ENCODE measurements at regions not wholly inside any gene's neighbourhood (a gene's known extent, or its start where the extent isn't known, plus 50 kb on each side); places are given as distances from the start of the nearest gene placed in this dataset.

DNA sequence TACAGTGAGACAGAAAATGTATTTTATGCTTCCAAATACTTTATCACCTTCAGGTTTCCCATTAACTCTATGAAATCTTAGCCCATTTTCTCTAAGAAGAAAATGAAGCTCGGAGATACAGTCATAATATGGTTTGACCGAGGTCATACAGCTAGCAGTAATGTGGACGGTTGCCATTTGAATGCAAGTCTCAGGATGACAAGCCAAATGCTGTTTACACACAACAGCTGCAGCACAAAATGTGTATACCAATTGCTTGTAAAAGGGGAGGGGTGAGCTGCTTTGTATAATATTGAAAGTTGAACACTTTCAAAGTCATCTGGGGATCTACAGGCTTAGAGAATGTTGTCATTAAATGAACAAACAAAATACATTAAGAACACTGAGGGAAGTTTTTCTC, 93.8 kb upstream of the FSIP2 start:
- no peak for TF ChIP-seq POLR2A (IDR thresholded peaks at IDR 0.05)
- TF ChIP-seq, protein P1, sequence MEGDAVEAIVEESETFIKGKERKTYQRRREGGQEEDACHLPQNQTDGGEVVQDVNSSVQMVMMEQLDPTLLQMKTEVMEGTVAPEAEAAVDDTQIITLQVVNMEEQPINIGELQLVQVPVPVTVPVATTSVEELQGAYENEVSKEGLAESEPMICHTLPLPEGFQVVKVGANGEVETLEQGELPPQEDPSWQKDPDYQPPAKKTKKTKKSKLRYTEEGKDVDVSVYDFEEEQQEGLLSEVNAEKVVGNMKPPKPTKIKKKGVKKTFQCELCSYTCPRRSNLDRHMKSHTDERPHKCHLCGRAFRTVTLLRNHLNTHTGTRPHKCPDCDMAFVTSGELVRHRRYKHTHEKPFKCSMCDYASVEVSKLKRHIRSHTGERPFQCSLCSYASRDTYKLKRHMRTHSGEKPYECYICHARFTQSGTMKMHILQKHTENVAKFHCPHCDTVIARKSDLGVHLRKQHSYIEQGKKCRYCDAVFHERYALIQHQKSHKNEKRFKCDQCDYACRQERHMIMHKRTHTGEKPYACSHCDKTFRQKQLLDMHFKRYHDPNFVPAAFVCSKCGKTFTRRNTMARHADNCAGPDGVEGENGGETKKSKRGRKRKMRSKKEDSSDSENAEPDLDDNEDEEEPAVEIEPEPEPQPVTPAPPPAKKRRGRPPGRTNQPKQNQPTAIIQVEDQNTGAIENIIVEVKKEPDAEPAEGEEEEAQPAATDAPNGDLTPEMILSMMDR (IDR thresholded peaks at IDR 0.05): no peak

Measured in body of pancreas (tissue), 4 donors.